ENCODE measurements at regions not wholly inside any gene's neighbourhood (a gene's known extent, or its start where the extent isn't known, plus 50 kb on each side); places are given as distances from the start of the nearest gene placed in this dataset.
"Not testable (repeated sequence)": the region's sequence is repeated elsewhere in the genome, so short reads cannot be mapped to it uniquely, and the experiment has no call there.

DNA sequence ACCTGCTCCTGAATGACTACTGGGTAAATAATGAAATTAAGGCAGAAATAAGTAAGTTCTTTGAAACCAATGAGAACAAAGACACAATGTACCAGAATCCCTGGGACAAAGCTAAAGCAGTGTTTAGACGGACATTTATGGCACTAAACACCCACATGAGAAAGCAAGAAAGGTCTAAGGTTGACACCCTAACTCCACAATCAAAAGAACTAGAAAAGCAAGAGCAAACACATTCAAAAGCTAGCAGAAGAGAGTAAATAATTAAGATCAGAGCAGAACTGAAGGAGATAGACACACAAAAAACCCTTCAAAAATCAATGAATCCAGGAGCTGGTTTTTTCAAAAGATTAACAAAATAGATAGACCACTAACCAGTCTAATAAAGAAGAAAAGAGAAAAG is 203.2 kb upstream of the LRRC61 start (continued):
- TF ChIP-seq ISL2 (CRISPR knock-in tag; IDR thresholded peaks at IDR 0.05), result peak; percentile 85
- TF ChIP-seq, protein P1, sequence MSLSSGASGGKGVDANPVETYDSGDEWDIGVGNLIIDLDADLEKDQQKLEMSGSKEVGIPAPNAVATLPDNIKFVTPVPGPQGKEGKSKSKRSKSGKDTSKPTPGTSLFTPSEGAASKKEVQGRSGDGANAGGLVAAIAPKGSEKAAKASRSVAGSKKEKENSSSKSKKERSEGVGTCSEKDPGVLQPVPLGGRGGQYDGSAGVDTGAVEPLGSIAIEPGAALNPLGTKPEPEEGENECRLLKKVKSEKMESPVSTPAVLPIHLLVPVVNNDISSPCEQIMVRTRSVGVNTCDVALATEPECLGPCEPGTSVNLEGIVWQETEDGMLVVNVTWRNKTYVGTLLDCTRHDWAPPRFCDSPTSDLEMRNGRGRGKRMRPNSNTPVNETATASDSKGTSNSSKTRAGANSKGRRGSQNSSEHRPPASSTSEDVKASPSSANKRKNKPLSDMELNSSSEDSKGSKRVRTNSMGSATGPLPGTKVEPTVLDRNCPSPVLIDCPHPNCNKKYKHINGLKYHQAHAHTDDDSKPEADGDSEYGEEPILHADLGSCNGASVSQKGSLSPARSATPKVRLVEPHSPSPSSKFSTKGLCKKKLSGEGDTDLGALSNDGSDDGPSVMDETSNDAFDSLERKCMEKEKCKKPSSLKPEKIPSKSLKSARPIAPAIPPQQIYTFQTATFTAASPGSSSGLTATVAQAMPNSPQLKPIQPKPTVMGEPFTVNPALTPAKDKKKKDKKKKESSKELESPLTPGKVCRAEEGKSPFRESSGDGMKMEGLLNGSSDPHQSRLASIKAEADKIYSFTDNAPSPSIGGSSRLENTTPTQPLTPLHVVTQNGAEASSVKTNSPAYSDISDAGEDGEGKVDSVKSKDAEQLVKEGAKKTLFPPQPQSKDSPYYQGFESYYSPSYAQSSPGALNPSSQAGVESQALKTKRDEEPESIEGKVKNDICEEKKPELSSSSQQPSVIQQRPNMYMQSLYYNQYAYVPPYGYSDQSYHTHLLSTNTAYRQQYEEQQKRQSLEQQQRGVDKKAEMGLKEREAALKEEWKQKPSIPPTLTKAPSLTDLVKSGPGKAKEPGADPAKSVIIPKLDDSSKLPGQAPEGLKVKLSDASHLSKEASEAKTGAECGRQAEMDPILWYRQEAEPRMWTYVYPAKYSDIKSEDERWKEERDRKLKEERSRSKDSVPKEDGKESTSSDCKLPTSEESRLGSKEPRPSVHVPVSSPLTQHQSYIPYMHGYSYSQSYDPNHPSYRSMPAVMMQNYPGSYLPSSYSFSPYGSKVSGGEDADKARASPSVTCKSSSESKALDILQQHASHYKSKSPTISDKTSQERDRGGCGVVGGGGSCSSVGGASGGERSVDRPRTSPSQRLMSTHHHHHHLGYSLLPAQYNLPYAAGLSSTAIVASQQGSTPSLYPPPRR (CRISPR knock-in tag; IDR thresholded peaks at IDR 0.05; ENCODE audit: borderline replicate concordance), result peak; percentile 87
- peak; percentile 70; the same call in 1 of the 2 replicates for TF ChIP-seq TBX3 (IDR thresholded peaks at IDR 0.05; ENCODE audit: borderline replicate concordance)
- TF ChIP-seq HHEX (CRISPR knock-in tag; IDR thresholded peaks at IDR 0.05), result peak; percentile 91
- peak; percentile 85 for TF ChIP-seq TCF7 (IDR thresholded peaks at IDR 0.05; ENCODE audit: low read depth)
- 0 out of 2 replicates have a peak, but pooled peaks have one; percentile 11 for TF ChIP-seq FOXO1 (CRISPR knock-in tag; IDR thresholded peaks at IDR 0.05)
- TF ChIP-seq, protein P2, sequence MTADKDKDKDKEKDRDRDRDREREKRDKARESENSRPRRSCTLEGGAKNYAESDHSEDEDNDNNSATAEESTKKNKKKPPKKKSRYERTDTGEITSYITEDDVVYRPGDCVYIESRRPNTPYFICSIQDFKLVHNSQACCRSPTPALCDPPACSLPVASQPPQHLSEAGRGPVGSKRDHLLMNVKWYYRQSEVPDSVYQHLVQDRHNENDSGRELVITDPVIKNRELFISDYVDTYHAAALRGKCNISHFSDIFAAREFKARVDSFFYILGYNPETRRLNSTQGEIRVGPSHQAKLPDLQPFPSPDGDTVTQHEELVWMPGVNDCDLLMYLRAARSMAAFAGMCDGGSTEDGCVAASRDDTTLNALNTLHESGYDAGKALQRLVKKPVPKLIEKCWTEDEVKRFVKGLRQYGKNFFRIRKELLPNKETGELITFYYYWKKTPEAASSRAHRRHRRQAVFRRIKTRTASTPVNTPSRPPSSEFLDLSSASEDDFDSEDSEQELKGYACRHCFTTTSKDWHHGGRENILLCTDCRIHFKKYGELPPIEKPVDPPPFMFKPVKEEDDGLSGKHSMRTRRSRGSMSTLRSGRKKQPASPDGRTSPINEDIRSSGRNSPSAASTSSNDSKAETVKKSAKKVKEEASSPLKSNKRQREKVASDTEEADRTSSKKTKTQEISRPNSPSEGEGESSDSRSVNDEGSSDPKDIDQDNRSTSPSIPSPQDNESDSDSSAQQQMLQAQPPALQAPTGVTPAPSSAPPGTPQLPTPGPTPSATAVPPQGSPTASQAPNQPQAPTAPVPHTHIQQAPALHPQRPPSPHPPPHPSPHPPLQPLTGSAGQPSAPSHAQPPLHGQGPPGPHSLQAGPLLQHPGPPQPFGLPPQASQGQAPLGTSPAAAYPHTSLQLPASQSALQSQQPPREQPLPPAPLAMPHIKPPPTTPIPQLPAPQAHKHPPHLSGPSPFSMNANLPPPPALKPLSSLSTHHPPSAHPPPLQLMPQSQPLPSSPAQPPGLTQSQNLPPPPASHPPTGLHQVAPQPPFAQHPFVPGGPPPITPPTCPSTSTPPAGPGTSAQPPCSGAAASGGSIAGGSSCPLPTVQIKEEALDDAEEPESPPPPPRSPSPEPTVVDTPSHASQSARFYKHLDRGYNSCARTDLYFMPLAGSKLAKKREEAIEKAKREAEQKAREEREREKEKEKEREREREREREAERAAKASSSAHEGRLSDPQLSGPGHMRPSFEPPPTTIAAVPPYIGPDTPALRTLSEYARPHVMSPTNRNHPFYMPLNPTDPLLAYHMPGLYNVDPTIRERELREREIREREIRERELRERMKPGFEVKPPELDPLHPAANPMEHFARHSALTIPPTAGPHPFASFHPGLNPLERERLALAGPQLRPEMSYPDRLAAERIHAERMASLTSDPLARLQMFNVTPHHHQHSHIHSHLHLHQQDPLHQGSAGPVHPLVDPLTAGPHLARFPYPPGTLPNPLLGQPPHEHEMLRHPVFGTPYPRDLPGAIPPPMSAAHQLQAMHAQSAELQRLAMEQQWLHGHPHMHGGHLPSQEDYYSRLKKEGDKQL (CRISPR knock-in tag; IDR thresholded peaks at IDR 0.05; ENCODE audit: low read depth), result peak; percentile 75
- TF ChIP-seq NCOA2 (CRISPR knock-in tag; IDR thresholded peaks at IDR 0.05), result peak; percentile 52; the same call in 1 of the 2 replicates
- peak; percentile 40; the same call in 1 of the 2 replicates for TF ChIP-seq GATAD2A (CRISPR knock-in tag; IDR thresholded peaks at IDR 0.05)
- TF ChIP-seq CREM (IDR thresholded peaks at IDR 0.05), result peak; percentile 43; the same call in 1 of the 2 replicates
- not testable (repeated sequence) for TF ChIP-seq CREM (CRISPR knock-in tag; IDR thresholded peaks at IDR 0.05)
- TF ChIP-seq, protein P3, sequence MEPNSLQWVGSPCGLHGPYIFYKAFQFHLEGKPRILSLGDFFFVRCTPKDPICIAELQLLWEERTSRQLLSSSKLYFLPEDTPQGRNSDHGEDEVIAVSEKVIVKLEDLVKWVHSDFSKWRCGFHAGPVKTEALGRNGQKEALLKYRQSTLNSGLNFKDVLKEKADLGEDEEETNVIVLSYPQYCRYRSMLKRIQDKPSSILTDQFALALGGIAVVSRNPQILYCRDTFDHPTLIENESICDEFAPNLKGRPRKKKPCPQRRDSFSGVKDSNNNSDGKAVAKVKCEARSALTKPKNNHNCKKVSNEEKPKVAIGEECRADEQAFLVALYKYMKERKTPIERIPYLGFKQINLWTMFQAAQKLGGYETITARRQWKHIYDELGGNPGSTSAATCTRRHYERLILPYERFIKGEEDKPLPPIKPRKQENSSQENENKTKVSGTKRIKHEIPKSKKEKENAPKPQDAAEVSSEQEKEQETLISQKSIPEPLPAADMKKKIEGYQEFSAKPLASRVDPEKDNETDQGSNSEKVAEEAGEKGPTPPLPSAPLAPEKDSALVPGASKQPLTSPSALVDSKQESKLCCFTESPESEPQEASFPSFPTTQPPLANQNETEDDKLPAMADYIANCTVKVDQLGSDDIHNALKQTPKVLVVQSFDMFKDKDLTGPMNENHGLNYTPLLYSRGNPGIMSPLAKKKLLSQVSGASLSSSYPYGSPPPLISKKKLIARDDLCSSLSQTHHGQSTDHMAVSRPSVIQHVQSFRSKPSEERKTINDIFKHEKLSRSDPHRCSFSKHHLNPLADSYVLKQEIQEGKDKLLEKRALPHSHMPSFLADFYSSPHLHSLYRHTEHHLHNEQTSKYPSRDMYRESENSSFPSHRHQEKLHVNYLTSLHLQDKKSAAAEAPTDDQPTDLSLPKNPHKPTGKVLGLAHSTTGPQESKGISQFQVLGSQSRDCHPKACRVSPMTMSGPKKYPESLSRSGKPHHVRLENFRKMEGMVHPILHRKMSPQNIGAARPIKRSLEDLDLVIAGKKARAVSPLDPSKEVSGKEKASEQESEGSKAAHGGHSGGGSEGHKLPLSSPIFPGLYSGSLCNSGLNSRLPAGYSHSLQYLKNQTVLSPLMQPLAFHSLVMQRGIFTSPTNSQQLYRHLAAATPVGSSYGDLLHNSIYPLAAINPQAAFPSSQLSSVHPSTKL (CRISPR knock-in tag; IDR thresholded peaks at IDR 0.05), result peak; percentile 46
